GM18507 (cell line): ENCODE measurements at regions not wholly inside any gene's neighbourhood (a gene's known extent, or its start where the extent isn't known, plus 50 kb on each side); places are given as distances from the start of the nearest gene placed in this dataset.

Experiments used
- DNase-seq: peaks from one replicate; pipeline ENCODE4 v3.0.0; 2011; ENCODE audit warnings: low read depth; ENCODE audit not compliant: insufficient read length; ENCODE audit errors: extremely low spot score
- FAIRE-seq: peaks from 2 replicates; lab custom pipeline; 2011; peaks lifted over from hg19 to GRCh38; lab: Jason Lieb, UNC

DNA sequence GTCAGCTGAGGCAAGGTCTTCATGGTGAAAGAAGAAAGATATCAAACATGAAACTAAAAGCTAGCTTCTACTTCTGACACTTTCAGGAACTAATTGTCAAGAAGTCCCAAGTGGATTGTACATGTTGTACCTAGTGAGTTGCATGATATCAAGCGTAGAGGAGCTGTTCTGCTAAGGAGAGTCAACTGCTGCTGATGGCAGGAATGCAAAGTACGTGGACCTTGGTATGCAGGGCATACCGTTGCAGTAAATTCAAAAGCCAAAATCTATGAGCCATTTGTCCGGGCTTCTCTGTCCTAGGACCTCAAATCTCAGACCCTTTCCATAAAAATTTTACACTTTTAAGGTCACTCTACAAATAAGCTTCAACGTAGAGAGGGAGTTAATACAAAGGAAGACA, 446.2 kb downstream of the KCTD8 start:
- FAIRE-seq (no peak), DNase-seq (no peak)

DNA sequence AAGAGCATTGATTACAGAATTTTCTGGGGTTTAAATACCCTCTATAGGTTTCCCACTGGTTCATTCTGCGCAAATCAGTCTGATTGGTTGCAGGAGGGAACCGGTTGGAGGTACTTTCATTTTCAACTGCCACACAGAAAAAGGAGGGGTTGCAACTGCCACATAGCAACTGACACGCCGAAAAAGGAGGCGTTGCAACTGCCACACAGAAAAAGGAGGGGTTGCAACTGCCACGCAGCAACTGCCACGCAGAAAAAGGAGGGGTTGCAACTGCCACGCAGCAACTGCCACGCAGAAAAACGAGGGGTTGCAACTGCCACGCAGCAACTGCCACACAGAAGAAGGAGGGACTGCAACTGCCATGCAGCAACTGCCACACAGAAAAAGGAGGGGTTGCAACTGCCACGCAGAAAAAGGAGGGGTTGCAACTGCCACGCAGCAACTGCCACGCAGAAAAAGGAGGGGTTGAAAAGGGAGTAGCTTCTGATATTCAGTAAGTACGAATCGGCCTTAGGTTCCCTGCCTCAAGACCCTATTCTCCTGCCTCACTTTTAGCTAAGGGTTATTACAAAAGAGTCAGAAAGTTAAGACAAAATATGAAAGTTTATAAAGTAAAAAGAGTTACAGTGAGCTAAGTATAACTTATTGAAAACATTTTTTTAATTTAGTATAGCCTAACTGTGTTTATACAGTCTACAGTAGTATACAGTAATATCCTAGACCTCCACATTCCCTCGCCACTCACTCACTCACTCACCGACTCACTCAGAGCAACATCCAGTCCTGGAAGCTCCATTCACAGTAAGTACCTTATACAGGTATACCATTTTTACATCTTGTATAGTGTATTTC, 431.8 kb downstream of the KCTD8 start:
- FAIRE-seq, result no peak
- DNase-seq, result no peak

DNA sequence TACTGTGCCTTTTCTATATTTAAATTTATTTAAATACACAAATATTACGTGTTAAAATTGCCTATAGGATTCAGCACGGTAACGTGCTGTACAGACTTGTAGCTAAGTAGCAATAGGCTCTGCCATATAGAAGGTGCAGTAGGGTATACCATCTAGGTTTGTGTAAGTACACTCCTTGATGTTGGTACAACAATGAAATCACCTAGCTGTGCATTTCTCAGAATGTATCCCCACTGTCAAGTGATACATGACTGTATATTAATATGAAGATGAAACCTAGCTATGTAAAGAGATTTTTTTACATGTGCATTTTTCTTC, 431.2 kb downstream of the KCTD8 start:
- DNase-seq (no peak), FAIRE-seq (no peak)

DNA sequence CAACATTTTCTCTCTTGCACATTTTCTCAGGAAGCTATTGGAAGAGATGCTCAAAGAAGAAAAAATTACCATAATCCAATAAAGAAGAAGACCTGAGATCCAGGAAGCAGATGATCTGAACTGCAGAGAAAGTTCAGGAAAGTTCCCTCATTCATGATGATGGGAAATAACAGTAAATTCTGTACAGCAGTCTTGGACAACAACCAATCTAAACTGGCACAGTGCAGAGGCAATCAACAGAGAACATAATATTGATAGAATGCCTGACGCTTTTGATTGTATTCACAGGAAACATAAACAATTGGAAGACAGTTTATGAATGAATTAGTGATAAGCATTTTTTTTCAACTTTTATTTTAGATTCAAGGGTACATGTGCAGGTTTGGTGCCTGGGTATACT, 428.9 kb downstream of the KCTD8 start:
- DNase-seq (no peak), FAIRE-seq (no peak)

DNA sequence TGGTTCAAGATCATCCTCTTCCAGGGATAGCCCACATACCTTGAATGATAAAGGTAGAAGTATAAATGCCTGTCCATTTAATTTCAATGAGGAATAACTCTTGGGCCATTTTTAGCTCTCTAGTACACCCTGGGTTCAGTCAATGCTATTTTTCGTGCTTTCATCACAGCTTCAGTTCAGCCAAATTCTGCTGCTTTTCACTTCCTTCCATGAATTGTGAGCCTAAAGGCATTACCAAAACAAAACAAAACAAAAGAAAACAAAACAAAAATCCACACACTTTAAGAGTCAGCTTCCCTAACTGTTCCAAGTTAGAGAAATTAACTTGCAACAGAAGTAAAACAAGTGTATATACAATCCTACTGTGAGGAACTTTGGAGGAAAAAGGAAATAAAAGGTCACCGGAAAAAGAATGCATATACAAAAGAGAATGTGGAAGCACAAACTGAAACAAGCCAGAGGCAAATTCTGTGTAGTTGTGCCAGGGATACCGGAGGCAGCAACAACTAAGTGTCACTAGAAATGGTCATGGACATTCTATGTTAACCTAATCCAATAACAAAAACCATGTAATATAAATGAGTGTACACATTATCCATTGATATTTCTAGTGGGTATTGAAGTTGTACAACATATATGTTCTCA, 423.1 kb downstream of the KCTD8 start:
- no peak for DNase-seq
- no peak for FAIRE-seq

DNA sequence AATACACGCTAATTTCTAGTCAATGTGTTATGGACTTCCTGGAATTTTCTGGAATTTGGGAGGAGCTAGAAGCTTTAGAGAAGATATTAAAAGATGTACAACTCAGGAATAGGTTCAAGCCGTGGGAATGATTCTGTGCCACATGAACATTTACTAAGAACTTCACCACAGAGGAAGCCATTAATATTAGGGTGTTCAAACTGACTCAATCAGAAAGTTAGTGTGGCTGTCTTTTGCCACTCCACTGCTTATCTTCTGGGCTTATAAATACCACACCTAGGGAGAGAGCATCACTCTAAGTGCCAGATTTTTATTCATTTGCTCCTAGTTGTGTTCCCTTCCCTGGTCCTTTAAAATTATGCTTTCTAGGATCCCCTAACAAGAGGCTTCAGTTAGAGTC, 409.8 kb downstream of the KCTD8 start:
- DNase-seq, result no peak
- FAIRE-seq, result no peak

DNA sequence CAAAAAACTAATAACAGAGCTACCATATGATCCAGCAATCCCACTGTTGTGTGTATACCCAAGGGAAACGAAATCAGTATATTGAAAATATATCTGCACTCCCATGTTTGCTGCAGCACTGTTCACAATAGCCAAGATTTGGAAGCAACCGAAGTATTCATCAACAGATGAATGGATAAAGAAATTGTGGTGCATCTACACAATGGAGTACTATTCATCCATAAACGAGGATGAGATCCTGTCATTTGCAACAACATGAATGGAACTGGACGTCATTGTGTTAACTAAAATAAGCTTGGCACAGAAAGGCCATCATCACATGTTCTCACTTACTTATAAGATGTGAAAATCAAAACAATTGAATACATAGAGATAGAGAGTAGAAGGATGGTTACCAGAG, 402.1 kb downstream of the KCTD8 start:
- DNase-seq (no peak), FAIRE-seq (no peak)

DNA sequence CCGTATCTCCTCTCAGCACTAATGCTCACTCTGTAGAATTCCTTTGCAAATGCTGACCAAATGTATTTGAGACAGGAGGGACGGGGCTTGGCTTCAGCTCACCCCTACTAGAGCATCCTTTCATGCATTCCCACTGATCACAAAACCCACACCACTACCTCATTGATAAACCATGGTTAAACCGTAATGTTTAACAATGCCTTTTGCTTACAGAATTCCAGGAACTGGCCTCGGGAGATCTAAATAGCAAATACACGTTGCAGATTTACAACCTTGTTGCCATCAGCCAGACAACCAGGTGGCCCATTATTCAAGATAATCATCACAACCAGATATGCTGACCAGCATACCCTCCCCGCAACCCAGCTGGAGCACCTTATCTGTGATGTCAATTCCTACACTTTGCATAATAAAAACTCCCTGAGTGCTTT, 391.9 kb downstream of the KCTD8 start:
- FAIRE-seq, result no peak

DNA sequence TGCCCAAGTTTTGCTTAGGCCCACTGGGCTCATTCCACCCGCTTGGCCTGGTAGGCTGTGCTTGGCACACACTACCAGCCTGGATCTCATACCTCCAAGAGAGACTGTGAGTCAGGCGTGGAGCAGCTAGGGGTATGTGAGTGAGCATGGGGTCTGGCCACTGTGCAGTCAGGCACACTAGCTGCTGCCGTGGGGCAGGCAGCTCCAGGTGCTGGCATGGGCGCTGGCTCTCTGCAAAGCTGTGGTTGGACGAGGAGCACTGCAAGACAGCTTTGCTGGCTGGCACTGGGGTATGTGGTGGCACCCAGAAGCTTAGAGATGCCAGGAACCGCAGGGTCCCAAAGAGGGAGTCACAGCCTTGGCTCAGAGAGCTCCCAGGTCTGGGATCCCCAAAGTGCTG, 377.8 kb downstream of the KCTD8 start:
- DNase-seq (no peak), FAIRE-seq (no peak)

More for the DNA sequence above, 391.9 kb downstream of the KCTD8 start:
- no peak for DNase-seq

DNA sequence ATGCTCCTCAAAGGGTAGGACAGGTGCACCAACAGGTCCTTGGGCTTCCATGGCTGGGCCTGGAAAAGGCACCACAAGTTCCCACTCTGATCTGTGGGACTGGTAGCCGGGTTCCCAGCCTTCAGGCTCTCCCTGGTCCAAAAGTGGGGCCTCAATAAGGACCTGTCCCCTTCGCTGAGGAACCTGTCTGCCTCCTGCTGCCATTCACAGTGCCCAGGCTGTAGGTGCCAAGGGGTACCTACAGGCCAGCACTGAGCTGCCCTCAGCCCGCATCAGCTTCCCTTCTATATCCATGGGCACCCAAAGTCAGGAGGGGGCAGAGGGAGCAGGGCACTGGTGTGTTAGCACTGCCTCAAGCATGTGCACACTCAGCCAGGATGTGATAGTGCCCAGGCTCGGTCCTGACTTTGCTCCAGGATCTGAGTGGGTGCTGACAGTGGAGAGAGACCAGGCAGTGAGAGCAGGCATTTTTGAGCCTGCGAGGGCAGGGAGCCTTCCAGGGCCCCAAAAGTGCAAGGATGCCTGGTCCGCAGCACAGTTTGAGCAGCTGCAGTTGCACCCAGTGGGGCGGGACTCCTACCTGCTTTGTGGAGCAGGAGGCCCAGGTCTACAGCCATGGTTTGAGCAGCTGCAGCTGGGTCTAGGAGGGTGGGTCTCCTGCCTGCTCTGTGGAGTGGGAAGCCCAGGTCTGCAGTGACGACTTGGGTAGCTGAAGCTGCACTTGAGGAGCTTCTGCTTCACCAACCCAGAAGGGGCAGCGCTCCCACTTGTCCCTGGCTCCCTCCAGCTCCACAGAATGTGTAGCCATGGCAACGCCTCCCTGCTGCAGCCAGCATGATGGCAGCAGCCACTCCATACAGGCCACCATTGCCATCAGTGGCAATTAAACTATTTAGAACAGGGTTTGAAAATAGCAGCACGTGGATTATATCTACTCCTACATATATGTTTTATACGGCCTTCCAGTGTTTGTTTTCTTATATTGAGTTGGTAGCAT, 376.4 kb downstream of the KCTD8 start:
- FAIRE-seq, result no peak
- DNase-seq, result no peak

DNA sequence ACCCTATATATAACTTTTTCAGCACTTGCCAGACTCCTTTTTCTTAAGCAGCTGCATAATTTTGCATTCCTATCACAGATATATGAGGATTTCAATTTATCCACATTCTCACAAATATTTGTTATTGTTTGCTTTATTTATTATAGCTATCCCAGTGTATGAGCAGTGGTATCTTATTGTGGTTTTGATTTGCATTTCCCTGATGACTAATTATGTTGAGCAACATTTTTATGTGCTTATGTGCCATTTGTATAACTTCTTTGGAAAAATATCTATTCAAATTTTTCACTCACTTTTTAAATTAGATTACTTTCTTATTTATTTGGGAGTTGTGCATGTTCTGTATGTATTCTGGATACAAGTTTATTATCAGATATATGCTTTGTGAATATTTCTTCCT, 361.9 kb downstream of the KCTD8 start:
- DNase-seq (no peak), FAIRE-seq (no peak)

DNA sequence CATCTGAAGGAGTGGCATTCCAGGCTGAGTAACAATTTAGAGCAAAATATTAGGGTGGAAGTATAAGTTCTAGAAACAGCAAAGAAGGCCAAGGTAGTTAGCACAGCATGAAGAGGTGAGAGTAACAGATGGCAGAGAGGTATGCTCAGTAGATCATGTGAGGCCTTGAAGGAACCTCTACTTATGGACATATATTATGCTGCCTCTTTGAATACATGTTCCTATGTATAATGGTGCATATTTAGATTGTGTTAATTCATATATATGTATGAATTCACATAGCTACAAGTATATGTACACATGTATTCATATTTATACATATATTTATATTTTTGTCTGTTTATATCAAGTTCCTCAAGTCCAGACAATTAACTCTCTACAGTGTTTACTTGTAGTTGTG, 355.2 kb downstream of the KCTD8 start:
- DNase-seq, result no peak
- FAIRE-seq, result no peak

DNA sequence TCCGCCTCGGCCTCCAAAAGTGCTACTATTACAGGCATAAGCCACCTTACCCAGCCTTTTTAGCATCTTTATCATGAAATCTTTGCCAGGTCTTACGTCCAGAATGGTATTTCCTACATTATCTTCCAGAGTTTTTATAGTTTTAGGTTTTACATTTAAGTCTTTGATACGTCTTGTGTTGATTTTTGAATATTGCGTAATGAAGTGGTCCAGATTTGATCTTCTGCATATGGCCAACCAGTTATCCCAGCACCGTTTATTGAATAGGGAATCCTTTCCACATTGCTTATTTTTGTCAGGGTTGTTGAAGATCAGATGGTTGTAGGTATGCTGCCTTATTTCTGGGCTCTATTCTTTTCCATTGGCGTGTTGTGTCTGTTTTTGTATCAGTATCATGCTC, 349.6 kb downstream of the KCTD8 start:
- no peak for FAIRE-seq
- DNase-seq, result no peak

DNA sequence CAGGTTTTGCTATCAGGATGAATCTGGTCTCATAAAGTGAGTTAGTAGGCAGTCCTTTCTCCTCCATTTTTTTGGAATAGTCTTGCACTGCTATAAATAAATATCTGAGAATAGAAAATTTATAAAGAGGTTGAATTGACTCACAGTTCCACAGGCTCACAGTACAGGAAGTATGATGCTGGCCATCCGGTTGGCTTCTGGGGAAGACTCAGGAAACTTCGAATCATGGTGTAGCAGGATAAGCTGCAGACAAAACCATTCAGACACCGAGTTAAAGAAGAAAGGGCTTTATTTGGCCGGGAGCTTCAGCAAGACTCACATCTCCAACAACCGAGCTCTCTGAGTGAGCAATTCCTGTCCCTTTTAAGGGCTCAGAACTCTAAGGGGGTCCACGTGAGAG, 348.2 kb downstream of the KCTD8 start:
- no peak for DNase-seq
- FAIRE-seq, result no peak

DNA sequence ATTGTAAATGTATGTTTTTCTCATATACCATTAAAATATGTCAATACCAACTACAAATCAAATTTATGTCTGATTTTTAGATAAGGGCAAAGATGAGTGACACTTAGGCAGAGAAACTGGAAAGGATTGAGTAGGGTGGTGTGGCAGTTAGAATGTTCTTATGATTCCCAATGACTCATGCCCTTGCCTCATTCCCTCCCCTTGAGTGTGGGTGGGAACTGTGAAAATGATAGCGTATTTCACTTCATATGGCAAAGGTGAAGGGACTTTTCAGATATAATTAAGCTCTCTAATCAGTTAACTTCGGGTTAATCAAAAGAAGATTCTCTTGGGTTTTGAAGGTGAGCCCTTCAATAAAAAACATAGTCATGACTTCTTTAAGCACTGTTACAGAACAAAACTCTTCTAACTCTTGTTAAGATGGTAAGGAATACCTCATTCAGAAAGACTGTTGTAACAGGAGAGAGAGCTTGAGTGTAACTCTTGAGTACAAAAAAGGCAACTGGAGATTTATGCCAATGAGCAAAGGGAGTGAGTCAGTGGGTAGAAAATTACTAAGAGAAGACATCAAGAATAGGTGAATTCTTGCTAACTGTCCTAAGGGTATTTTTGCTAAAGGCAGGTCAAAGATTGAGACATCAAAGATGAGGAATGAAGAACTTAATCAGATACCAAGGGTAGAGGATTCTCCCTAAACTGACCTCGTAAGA, 329.5 kb downstream of the KCTD8 start:
- FAIRE-seq, result no peak

DNA sequence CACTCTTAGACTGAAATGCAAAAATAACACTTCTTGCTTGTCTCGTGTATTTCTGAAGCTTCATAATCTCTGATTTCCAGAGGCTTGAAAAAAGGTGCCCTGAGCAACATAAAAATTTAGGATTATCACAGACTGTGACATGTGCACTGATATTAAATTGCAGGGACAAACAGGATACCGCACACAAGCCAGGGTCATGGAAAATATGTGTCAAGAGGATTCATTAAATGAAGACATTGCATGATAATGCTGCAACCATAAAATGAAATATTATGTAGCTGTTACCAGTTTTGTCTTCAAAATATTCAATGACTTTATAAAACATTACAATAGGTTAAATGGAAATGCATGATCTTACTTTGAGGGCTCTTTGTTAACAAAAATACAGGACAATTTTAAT, 328.0 kb downstream of the KCTD8 start:
- DNase-seq (no peak), FAIRE-seq (no peak)

More for the DNA sequence above, 329.5 kb downstream of the KCTD8 start:
- DNase-seq, result no peak

DNA sequence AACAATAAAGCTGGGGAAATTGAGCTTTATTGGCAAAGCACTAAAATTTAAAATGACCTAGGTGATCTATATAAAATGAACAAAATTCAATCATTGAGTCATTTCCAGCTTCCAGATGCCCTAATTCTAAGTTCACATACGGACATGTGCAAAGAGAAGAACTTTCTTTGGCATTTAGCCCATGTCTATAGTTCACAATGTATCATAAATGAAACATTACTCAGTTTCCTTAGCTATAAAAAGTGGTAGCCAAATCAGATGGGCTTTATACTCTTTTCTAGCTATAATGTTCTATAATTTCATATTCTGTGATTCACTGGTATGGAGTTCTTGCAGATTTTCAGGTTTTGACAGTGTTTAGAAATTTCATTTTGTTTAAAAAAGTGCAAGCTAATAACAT, 327.4 kb downstream of the KCTD8 start:
- DNase-seq, result no peak
- no peak for FAIRE-seq
